HG03039 (cell line): ENCODE measurements at regions not wholly inside any gene's neighbourhood (a gene's known extent, or its start where the extent isn't known, plus 50 kb on each side); places are given as distances from the start of the nearest gene placed in this dataset.
"Not testable (repeated sequence)": the region's sequence is repeated elsewhere in the genome, so short reads cannot be mapped to it uniquely, and the experiment has no call there.

Experiments
- ATAC-seq: cut with Tn5 transposase; IDR thresholded peaks from one replicate; pipeline ENCODE4 v1.9.1; 2021; ENCODE audit warnings: mild to moderate bottlenecking, moderate library complexity; ENCODE audit not compliant: unreplicated experiment

DNA sequence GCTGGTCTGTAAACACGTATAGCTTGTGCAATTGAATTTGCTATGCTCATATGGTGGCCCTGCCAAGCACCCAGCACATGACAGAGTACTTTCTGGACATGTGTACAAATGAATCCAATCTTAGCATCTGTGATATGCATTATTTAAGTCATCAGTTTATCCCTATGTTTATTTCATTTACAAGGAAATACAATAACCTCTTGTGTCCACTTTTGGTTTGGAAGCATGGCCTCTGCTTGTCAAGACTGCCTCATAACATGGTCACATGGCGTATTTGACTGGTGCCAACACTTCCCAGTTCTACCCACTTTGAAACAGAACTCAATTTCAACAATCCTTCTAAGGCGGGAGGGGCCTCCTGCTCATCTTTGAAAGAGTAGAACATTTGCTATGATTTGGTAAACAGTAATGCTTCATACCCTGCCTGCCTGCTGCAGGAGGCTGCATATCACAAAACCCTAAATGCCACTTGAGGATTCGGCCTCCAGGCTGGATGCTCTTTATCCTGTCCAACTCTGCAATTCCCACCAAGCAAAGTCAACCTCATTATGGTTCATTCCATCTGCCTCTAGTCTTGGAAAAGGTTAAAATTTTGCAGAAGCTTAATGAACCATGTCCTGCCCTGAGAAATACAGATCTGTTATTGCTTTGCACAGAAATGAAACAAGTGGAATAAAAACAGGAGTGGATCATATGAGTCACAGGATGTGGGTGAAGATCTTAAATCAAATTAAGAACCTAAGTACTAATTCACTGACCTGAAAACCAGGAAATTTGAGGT lies 151.3 kb downstream of the CYSLTR2 start:
- no peak for ATAC-seq

DNA sequence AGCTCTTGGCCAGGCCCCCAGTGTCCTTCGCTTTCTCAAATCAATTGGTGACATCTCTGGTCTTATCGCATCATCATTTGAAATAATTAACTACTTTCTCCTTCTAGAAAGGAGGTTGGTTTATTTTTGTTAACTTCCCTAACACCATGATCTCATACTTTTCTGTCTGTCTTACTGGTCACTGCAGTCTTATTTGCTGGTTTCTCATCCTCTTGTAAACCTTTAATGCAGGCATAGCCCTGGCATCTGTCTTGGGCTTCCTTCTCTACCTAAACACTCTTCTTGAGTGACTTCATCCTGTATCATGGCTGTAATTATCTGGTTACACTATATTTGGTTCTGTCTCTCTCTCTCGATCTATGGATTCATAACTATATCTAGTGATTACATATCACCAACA lies 152.8 kb downstream of the CYSLTR2 start:
- ATAC-seq: no peak

GRCh38 chr13:48808683-48809082 lies 155.0 kb downstream of the CYSLTR2 start:
- no peak for ATAC-seq

DNA sequence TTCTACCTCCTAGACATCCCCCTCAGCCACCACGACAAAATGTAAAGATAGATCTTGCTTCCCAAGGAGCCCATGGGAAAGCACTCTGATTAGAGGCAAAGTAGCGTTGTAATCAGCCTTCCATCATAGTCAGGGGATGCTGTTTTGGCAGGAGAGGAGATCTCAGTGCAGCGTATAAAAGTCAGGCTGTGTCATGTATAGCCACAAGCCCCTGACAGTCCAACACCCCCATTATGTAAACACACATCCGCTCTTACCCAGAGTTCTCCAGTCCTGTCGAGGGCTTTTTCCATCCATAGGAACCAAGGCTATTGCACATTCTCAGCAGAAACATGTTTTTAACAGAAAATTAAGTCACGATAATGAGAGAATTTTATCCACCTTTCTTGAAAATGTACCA lies 156.3 kb downstream of the CYSLTR2 start:
- ATAC-seq: no peak

GRCh38 chr13:48813518-48813917 lies 159.8 kb downstream of the CYSLTR2 start:
- no peak for ATAC-seq

GRCh38 chr13:48816700-48817099 lies 159.0 kb upstream of the FNDC3A start:
- no peak for ATAC-seq

DNA sequence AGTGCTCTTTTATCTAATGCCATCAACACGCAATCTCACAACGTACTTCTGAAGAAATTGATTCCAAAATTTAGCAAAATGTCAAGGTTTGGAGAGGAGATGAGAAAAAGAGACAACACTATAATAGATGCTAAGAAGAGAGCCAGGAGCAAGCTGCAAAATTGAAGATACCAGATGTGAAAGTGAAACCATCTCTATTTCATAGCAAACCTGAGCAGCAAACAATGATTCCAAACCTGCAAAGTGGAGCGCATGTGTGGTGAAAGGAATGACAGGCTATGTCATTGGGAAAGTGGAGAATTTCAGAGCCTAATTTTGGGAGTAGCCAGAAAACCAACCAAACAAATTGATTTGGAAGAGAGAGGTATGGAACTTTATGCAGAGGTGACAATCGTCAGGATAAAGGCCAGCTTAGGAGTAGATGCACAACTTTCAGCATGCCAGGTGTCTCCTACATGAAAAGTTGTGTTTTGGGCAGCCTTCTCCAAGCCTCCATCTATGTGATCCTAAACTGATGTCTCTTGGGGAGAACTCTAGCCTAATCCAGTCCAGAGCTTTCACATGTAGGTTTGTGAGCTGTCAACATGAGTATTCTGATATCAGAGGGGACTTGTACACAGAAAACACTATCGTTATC lies 158.4 kb upstream of the FNDC3A start:
- no peak for ATAC-seq

- ATAC-seq: no peak
Observed at GRCh38 chr13:48818495-48819356, 157.0 kb upstream of the FNDC3A start.

DNA sequence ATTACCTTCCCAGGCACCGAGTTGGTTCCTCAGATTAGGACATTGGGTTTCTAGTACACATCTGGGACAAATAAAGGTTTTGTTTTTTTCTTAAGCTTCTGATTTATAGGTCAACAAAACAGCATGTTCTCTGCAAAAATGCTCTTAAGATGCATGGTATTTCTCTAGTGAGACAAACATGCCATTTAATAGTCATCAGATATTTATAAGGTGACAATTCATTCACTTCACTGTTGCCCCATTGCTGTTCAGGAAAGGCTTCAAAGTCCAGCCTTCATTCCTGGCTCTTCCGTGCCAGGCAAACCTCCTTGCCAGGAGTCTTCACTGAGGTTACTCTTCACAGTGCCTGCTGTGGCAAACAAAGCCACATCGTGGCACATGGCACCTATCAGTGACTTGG lies 156.3 kb upstream of the FNDC3A start:
- ATAC-seq: no peak

GRCh38 chr13:48819899-48820298 lies 155.8 kb upstream of the FNDC3A start:
- ATAC-seq: no peak

- not testable (repeated sequence) for ATAC-seq
Observed at GRCh38 chr13:48823526-48823925, 152.2 kb upstream of the FNDC3A start.

GRCh38 chr13:48826039-48826438 lies 149.7 kb upstream of the FNDC3A start:
- ATAC-seq: no peak

DNA sequence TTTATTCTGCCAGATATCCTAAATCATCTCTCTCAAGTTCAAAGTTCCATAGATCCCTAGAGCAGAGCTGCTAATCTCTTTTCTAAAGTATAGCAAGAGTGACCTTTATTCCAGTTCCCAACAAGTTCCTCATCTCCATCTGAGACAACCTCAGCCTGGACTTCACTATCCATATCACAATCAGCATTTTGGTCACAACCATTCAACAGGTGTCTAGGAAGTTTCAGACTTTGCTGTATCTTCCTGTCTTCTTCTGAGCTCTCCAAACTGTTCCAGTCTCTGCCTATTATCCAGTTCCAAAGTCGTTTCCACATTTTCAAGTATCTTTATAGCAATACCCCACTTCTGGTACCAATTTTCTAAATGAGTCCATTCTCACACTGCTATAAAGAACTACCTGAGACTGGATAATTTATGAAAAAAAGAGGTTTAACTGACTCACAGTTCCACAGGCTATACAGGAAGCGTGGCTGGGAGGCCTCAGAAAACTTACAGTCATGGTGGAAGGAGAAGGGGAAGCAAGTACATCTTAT lies 148.7 kb upstream of the FNDC3A start:
- not testable (repeated sequence) for ATAC-seq

- no peak for ATAC-seq
Observed at GRCh38 chr13:48827709-48828108, 148.0 kb upstream of the FNDC3A start.

GRCh38 chr13:48828962-48829411 lies 146.7 kb upstream of the FNDC3A start:
- ATAC-seq: no peak

GRCh38 chr13:48829536-48829935 lies 146.2 kb upstream of the FNDC3A start:
- no peak for ATAC-seq

DNA sequence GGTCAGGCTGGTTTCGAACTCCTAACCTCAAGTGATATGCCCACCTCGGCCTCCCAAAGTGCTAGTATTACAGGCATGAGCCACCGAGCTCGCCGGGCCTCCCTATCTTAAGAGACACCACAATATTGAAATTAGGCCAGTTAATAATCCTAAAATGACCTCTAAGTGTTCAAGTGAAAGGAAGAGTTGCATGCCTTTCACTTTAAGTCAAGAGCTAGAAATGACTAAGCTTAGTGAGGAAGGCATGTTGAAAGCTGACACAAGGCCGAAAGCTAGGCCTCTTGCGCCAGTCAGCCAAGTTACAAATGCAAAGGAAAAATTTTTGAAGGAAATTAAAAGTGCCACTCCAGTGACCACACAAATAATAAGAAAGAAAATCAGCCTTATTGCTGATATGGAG lies 144.5 kb upstream of the FNDC3A start:
- no peak for ATAC-seq

DNA sequence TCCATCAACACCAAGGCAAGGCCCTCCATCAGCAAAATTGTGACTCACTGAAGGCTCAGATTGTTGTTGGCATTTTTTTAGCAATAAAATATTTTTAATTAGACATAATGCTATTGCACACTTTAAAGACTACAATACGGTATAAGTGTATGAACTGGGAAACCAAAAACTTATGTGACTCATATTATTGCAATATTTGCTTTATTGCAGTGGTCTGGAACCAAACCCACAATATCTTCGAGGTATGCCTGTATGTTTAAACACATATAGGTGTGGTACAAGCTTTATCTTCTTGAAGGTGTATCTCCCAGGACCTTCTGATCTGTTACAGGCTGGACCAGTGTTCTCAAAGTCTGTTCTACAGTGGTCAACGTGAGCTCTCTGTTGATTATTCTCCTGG lies 142.3 kb upstream of the FNDC3A start:
- no peak for ATAC-seq

DNA sequence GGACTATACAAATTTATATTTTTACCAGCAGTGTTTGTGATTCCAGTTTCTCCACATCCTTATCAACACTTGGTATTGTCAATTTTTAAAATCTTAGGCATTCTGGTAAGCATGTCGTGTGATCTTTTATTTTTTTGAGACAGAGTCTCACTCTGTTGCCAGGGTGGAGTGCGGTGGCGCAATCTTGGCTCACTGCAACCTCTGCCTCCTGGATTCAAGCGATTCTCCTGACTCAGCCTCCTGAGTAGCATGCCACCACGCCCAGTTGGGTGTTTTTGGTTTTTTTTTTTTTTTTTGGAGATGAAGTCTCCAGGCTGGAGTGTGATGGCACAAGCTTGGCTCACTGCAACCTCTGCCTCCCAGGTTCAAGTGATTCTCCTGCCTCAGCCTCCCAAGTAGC lies 140.4 kb upstream of the FNDC3A start:
- not testable (repeated sequence) for ATAC-seq

GRCh38 chr13:48838193-48838973 lies 137.3 kb upstream of the FNDC3A start:
- ATAC-seq: no peak

DNA sequence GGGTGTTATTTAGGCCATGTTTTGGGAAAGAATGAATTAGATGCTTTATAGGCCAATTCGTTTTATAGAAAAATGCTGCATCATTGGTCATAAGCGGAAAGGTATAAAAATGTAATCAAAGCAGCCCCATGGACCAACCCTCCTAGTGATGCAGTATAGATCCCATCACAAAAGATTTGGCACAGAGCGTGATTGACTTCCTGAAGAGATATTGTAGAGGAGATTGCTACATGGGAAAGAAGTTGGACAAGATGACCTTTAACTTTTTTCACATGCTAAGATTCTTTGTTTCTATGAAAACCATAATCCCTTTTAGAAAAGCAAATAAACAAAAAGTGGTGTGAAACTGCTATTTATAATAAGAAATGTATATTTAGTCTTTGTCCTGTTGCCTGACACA lies 136.5 kb upstream of the FNDC3A start:
- no peak for ATAC-seq
